ENCODE measurements at regions not wholly inside any gene's neighbourhood (a gene's known extent, or its start where the extent isn't known, plus 50 kb on each side); places are given as distances from the start of the nearest gene placed in this dataset.

DNA sequence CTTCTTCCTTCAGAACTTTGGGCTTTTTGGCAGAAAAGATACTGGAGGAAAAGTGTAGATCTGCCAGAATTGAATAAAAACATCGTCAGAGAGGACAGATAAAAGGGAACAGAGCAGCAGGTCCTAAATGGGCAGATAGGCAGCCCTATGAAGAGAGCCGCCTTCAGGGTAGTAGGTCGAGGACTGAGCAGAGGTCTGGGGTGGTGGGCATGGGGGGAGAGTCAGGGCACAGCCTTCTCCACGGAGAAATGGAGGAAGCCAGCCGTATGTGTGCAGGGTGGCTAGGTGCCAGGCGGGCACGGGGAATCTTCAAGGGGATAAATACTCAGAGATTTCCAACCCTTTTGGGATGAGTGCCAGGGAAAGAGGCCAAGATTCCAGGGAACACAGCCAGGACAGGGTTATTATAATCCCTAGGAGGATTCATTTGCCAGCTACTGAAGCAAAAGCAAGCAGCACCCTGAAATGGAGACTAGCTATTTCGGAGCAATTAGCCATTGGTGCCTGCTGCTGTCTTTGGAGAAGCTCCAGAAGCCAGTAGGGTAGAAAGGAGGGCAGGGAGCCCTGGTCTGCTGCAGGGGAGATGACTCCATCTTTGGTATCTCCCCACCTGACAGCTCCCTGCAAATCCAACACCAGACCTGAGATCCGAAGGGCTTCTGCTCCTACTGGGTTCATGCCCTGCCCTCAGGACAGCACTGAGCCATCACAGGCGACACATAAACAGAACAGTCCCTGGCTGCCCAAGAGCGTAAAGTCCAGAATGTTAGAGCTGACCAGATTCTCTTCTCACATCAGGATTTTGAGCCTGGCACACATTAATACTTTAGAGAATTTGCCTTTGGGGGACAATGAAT, 174.5 kb upstream of the NTM start (continued):
- TF ChIP-seq, protein P1, sequence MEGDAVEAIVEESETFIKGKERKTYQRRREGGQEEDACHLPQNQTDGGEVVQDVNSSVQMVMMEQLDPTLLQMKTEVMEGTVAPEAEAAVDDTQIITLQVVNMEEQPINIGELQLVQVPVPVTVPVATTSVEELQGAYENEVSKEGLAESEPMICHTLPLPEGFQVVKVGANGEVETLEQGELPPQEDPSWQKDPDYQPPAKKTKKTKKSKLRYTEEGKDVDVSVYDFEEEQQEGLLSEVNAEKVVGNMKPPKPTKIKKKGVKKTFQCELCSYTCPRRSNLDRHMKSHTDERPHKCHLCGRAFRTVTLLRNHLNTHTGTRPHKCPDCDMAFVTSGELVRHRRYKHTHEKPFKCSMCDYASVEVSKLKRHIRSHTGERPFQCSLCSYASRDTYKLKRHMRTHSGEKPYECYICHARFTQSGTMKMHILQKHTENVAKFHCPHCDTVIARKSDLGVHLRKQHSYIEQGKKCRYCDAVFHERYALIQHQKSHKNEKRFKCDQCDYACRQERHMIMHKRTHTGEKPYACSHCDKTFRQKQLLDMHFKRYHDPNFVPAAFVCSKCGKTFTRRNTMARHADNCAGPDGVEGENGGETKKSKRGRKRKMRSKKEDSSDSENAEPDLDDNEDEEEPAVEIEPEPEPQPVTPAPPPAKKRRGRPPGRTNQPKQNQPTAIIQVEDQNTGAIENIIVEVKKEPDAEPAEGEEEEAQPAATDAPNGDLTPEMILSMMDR (IDR thresholded peaks at IDR 0.05 in 2 of 3, conservative IDR thresholded peaks at IDR 0.05 in 1 of 3; ENCODE audit: borderline replicate concordance in 1 of 3, insufficient read depth in 1 of 3, low read depth in 2 of 3, low read length in 2 of 3) = no peak
- TF ChIP-seq POLR2A (IDR thresholded peaks at IDR 0.05; ENCODE audit: borderline replicate concordance, extremely low read depth, insufficient read depth, insufficient read length) (no peak), ATF3 (IDR thresholded peaks at IDR 0.05) (no peak)

DNA sequence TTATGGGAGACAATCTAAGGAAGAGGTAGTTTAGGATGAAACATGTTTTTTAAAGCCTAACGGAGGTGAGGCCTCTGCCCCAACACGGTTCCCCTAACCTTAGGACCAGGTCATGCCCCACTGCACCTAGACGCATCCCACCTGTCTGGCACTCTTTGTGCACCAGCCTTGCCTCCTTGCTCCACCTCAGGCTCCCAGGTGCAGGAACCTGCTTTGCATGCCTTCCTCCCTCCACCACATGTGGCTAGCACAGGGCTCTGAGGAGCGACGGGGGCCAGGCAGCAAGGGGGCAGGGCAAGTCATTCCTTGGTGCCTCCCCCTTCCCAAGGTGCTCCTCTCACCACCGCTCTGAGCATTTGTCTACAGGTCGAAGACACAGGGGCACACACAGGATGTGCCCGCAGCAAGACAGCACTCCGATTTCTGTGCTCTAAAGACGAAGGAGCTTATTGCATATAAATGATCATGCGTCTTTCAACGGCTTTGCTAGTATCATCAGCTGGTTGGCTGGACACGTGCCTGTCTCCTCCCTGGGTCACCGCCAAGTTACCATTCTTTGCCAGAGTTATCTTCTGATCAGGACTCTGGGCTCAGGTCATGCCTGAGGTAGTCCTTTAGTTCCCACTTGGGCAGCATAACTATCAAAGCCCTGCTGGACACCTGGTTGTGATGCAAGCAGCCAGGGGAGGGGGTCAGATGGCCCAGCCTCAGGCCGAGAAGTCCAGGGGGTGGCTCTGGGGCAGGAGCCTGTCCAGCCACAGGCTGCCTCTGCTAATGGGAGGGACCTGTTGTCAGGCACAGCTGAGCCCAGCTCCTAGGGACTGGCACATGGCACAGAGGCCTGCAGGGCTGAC, 172.0 kb upstream of the NTM start:
- no peaks in the 10 kb centered on the region for H4K20me1 ChIP-seq (ENCODE audit: insufficient read depth)
- no peaks in the 10 kb centered on the region for H3K4me1 ChIP-seq (ENCODE audit: control insufficient read depth in 1 of 2, insufficient read depth in 2 of 2, low read length in 2 of 2)
- H2AFZ ChIP-seq (ENCODE audit: low read depth, low read length, poor library complexity, severe bottlenecking) = no peak overlapping the region
- peaks cover 0 to 5% of the 10 kb centered on the region in 2 experiments; a peak in 1 of 4 replicates for H3K9me3 ChIP-seq (ENCODE audit: control insufficient read depth in 1 of 2, insufficient read depth in 1 of 2, low read depth in 1 of 2, low read length in 2 of 2)
- intact Hi-C loops (cut with micrococcal nuclease) = no loop called here
- BruUV-seq (replicated peaks) = no TSS peak
- H3K27ac ChIP-seq (ENCODE audit: low read depth, low read length) = no peak overlapping the region
- no peak overlapping the region for H3K9ac ChIP-seq (ENCODE audit: low read length)
- H3K27me3 ChIP-seq (ENCODE audit: insufficient read depth, low read length) = no peaks in the 10 kb centered on the region
- no peak overlapping the region for H3K4me3 ChIP-seq (replicated peaks in 1 of 2; ENCODE audit: low read depth in 1 of 2, low read length in 2 of 2)
- POLR2A ChIA-PET = no interaction called here
- RAD21 ChIA-PET (ENCODE audit: low non-redundant PET in 1 of 2, low total read pairs in 2 of 2, uncharacterized antibody in 2 of 2, unreplicated experiment in 2 of 2) = no interaction called here
- H3K9me2 ChIP-seq (ENCODE audit: insufficient read depth) = no peaks in the 10 kb centered on the region
- no peak overlapping the region for H3K4me2 ChIP-seq (ENCODE audit: low read length)
- ATAC-seq (no peak), DNase-seq (ENCODE audit: low read depth, low spot score) (no peak)
- CTCF ChIA-PET = no interaction called here
- H3K36me3 ChIP-seq (ENCODE audit: control insufficient read depth in 1 of 2, insufficient read depth in 2 of 2, low read length in 2 of 2) = no peaks in the 10 kb centered on the region
- no peaks in the 10 kb centered on the region for H3K79me2 ChIP-seq (ENCODE audit: insufficient read depth, low read length)
- TF ChIP-seq, protein P1 (IDR thresholded peaks at IDR 0.05 in 2 of 3, conservative IDR thresholded peaks at IDR 0.05 in 1 of 3; ENCODE audit: borderline replicate concordance in 1 of 3, insufficient read depth in 1 of 3, low read depth in 2 of 3, low read length in 2 of 3) = no peak
- TF ChIP-seq CEBPB (IDR thresholded peaks at IDR 0.05; ENCODE audit: low read depth) = no peak
- no peak for TF ChIP-seq ZFX (IDR thresholded peaks at IDR 0.05)
- TF ChIP-seq CBX3 (IDR thresholded peaks at IDR 0.05; ENCODE audit: low read depth) = no peak
- TF ChIP-seq ELF1 (IDR thresholded peaks at IDR 0.05; ENCODE audit: borderline replicate concordance, low read depth) = no peak
- TF ChIP-seq ZNF274 (IDR thresholded peaks at IDR 0.05; ENCODE audit: low read depth, low read length) = no peak
- no peak for TF ChIP-seq TCF7L2 (IDR thresholded peaks at IDR 0.05; ENCODE audit: borderline replicate concordance, extremely low read depth, insufficient read depth, insufficient read length)
- no peak for TF ChIP-seq SIN3A (IDR thresholded peaks at IDR 0.05; ENCODE audit: low read depth)
- no peak for TF ChIP-seq JUND (IDR thresholded peaks at IDR 0.05)
- no peak for TF ChIP-seq EZH2 (IDR thresholded peaks at IDR 0.05)
- no peak for TF ChIP-seq EGR1 (IDR thresholded peaks at IDR 0.05; ENCODE audit: low read depth)
- TF ChIP-seq YY1 (IDR thresholded peaks at IDR 0.05; ENCODE audit: extremely low read depth, insufficient replicate concordance, low read depth, low read length) = no peak
- TF ChIP-seq RAD21 (IDR thresholded peaks at IDR 0.05; ENCODE audit: low read depth) = no peak
